Right lobe of liver (tissue), 4 donors: ENCODE measurements at regions not wholly inside any gene's neighbourhood (a gene's known extent, or its start where the extent isn't known, plus 50 kb on each side); places are given as distances from the start of the nearest gene placed in this dataset.

Source experiments
- CTCF ChIP-seq, 4 donors: fragments of 200-600 bp in 3 of 4; fragments of 450-650 bp in 1 of 4; IDR thresholded peaks; one replicate each; pipeline versions ENCODE4 v1.5.1 to v1.8.0; 2016 to 2022; ENCODE audit warnings: antibody characterized with exemption in 4 of 4, mild to moderate bottlenecking in 2 of 4
- POLR2A ChIP-seq: fragments of 450-650 bp; IDR thresholded peaks from one replicate; pipeline ENCODE4 v1.6.1; 2017; ENCODE audit warnings: antibody characterized with exemption, mild to moderate bottlenecking
- donor health status: DM: no; HTN: no; CAD: no.
- donor health status: DM: no; HTN: no; CAD: no.
- donor health status: DM: no; HTN: yes; CAD: no.

DNA sequence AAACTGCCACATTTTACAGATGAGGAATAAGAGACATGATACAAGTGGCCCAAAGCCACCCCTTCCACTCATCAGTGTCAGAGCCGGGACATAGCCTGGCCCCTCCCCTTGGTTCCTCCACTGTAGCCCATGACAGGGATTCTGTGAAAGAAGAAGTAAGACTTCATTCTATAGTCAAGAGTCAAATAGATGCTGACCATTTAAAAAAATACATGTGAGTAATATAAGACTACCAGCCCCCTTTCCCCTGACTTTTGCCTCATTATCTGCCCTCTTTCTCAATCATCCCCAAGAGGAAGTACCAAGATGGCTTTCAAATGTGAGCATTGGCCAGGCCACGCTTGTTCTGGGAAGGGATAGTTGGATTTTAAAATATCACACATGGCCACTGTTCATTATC, 57.8 kb upstream of the TAB2 start:
- TF ChIP-seq CTCF (IDR thresholded peaks at IDR 0.05) (no peak), POLR2A (no peak)
